ENCODE measurements at regions not wholly inside any gene's neighbourhood (a gene's known extent, or its start where the extent isn't known, plus 50 kb on each side); places are given as distances from the start of the nearest gene placed in this dataset.

DNA sequence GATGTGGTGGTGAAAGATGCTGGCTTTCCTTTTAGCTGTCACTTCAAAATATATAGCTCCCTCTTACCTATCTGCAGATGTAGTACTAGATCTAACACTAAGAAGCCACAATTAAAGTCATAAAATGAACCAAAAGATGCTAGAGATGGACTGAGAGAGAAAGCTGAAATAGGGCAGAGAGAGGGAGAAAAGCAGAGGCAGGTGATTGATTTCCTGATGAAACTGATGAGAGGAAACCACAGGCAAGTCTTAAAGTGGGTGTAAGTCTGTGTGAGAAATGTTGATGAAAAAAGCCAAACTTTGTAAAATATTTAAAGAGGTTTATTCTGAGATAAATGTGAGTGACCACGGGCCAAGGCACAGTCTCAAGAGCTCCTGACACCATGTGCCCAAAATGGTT lies 194.3 kb upstream of the MBL2 start:
- H3K27me3 ChIP-seq: no peaks in the 10 kb centered on the region
- 100% methylated on average over 1 of the region's 1 CpG for WGBS, 2 donors
- ATAC-seq: no peak
- no peaks in the 10 kb centered on the region for H3K36me3 ChIP-seq (replicated peaks in 1 of 2; ENCODE audit: insufficient read depth in 1 of 2, low read depth in 2 of 2)
- no peaks in the 10 kb centered on the region for H3K9me3 ChIP-seq
- DNase-seq: no peak
- TF ChIP-seq POLR2A (IDR thresholded peaks at IDR 0.05): no peak
- TF ChIP-seq, protein P1, sequence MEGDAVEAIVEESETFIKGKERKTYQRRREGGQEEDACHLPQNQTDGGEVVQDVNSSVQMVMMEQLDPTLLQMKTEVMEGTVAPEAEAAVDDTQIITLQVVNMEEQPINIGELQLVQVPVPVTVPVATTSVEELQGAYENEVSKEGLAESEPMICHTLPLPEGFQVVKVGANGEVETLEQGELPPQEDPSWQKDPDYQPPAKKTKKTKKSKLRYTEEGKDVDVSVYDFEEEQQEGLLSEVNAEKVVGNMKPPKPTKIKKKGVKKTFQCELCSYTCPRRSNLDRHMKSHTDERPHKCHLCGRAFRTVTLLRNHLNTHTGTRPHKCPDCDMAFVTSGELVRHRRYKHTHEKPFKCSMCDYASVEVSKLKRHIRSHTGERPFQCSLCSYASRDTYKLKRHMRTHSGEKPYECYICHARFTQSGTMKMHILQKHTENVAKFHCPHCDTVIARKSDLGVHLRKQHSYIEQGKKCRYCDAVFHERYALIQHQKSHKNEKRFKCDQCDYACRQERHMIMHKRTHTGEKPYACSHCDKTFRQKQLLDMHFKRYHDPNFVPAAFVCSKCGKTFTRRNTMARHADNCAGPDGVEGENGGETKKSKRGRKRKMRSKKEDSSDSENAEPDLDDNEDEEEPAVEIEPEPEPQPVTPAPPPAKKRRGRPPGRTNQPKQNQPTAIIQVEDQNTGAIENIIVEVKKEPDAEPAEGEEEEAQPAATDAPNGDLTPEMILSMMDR (IDR thresholded peaks at IDR 0.05): no peak
- H3K4me3 ChIP-seq: no peak overlapping the region
- peaks cover 6% of the 10 kb centered on the region for H3K4me1 ChIP-seq
- intact Hi-C loops (cut with DNase I): no loop called here
- no peak overlapping the region for H3K27ac ChIP-seq

DNA sequence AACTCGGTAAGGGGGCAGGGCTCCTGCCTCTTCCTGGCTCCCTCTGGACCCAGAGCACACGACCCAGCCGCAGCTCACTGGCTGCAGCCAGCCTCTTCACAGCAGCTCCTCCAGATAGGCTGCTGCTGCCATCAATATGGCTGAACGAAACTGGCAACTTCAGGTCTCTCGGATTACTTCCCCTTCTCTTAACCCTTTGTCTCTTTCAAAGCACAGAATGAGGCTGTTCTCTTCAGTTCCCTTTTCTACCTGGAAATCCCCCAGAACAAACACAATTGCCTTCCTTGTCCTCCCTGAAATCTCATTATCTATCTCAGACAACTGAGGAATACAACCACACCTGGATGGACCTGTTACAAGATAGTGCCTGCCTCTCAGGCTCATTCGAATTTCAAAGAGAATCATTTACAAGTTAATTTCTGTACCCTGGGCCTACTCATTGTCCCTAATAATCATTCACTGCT lies 193.4 kb upstream of the MBL2 start:
- intact Hi-C loops (cut with DNase I): no loop called here
- no peak for DNase-seq
- ATAC-seq: no peak
- Histone ChIP-seq H3K36me3 (replicated peaks in 1 of 2; ENCODE audit: insufficient read depth in 1 of 2, low read depth in 2 of 2) (no peaks in the 10 kb centered on the region), H3K4me1 (peaks cover 6% of the 10 kb centered on the region), H3K4me3 (no peak overlapping the region), H3K27ac (no peak overlapping the region), H3K9me3 (no peaks in the 10 kb centered on the region), H3K27me3 (no peaks in the 10 kb centered on the region)
- 53 to 64% methylated on average over 4 to 6 of the region's 6 CpGs for WGBS, 2 donors
- TF ChIP-seq POLR2A (IDR thresholded peaks at IDR 0.05): no peak
- TF ChIP-seq, protein P1 (IDR thresholded peaks at IDR 0.05): no peak

DNA sequence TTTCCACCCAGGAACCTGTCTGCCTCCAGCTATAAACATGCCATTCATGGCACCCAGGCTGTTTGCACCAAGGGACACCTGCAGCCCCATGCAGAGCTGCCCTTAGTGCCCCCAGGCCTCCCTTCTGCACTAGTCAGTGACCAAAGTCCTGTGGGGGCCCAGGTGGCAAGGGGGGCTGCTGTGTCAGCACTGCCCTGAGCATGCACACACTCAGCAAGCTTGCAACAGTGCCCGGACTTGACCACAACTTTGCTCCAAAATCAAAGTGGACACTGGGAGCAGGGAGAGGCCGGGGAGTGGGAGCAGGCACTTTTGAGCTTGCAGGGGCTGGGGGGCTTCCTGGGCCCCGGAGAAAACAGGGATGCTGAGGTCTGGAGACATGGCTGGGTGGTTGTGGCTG lies 192.9 kb upstream of the MBL2 start:
- no peak for DNase-seq
- WGBS, 2 donors: 82 to 92% methylated on average over 2 to 3 of the region's 3 CpGs
- TF ChIP-seq POLR2A (IDR thresholded peaks at IDR 0.05): no peak
- TF ChIP-seq, protein P1 (IDR thresholded peaks at IDR 0.05): no peak
- H3K36me3 ChIP-seq (replicated peaks in 1 of 2; ENCODE audit: insufficient read depth in 1 of 2, low read depth in 2 of 2): no peaks in the 10 kb centered on the region
- intact Hi-C loops (cut with DNase I): no loop called here
- peaks cover 6% of the 10 kb centered on the region for H3K4me1 ChIP-seq
- ATAC-seq: no peak
- no peaks in the 10 kb centered on the region for H3K27me3 ChIP-seq
- no peaks in the 10 kb centered on the region for H3K9me3 ChIP-seq
- no peak overlapping the region for H3K4me3 ChIP-seq
- H3K27ac ChIP-seq: no peak overlapping the region

- Histone ChIP-seq H3K36me3 (replicated peaks in 1 of 2; ENCODE audit: insufficient read depth in 1 of 2, low read depth in 2 of 2) (no peaks in the 10 kb centered on the region), H3K4me1 (no peaks in the 10 kb centered on the region), H3K27me3 (no peaks in the 10 kb centered on the region), H3K4me3 (no peak overlapping the region), H3K9me3 (no peaks in the 10 kb centered on the region), H3K27ac (no peak overlapping the region)
- intact Hi-C loops (cut with DNase I): no loop called here
- WGBS, 2 donors: 39 to 41% methylated on average over 2 of the region's 2 CpGs
- DNase-seq (no peak), ATAC-seq (no peak)
- no peak for TF ChIP-seq POLR2A (IDR thresholded peaks at IDR 0.05)
- TF ChIP-seq, protein P1 (IDR thresholded peaks at IDR 0.05): no peak
Observed at GRCh38 chr10:52961323-52961722, 188.7 kb upstream of the MBL2 start.

- H3K27me3 ChIP-seq: no peaks in the 10 kb centered on the region
- no peaks in the 10 kb centered on the region for H3K4me1 ChIP-seq
- no peak for DNase-seq
- ATAC-seq: no peak
- TF ChIP-seq, protein P1 (IDR thresholded peaks at IDR 0.05): no peak
- TF ChIP-seq POLR2A (IDR thresholded peaks at IDR 0.05): no peak
- no peak overlapping the region for H3K4me3 ChIP-seq
- 80 to 81% methylated on average over 2 of the region's 2 CpGs for WGBS, 2 donors
- H3K9me3 ChIP-seq: no peaks in the 10 kb centered on the region
- no peaks in the 10 kb centered on the region for H3K36me3 ChIP-seq (replicated peaks in 1 of 2; ENCODE audit: insufficient read depth in 1 of 2, low read depth in 2 of 2)
- H3K27ac ChIP-seq: no peak overlapping the region
- intact Hi-C loops (cut with DNase I): no loop called here
Observed at GRCh38 chr10:52959810-52960209, 187.2 kb upstream of the MBL2 start.
